B cell (primary cell): ENCODE measurements at regions not wholly inside any gene's neighbourhood (a gene's known extent, or its start where the extent isn't known, plus 50 kb on each side); places are given as distances from the start of the nearest gene placed in this dataset.
A peak's percentile ranks its signal among the peaks of the same experiment; 100 is the strongest.

ENCODE experiments used
- ATAC-seq: fragments of 200-7000 bp; cut with Tn5 transposase; one replicate; pipeline ENCODE4 v1.10.0; 2021; ENCODE audit warnings: low read depth, mild to moderate bottlenecking, moderate number of reproducible peaks, moderate library complexity
- CTCF ChIA-PET: fragments of 350-600 bp; sonication (Branson Sonifier 250); formaldehyde crosslinking; loops from one replicate; lab custom pipeline; 2021; ENCODE audit warnings: antibody characterized with exemption, inconsistent platforms; lab: Charles Lee
- POLR2A ChIA-PET: fragments of 350-600 bp; sonication (Branson Sonifier 250); formaldehyde crosslinking; loops from one replicate; lab custom pipeline; 2021; ENCODE audit warnings: antibody characterized with exemption; lab: Charles Lee
- DNase-seq: peaks from one replicate; pipeline ENCODE4 v3.0.0; 2013
- H2AFZ ChIP-seq: 2 replicates; pipeline ENCODE4 v1.6.1; 2012; ENCODE audit warnings: mild to moderate bottlenecking, low read depth, low read length; ENCODE audit not compliant: insufficient read depth, poor library complexity, severe bottlenecking
- H3K27ac ChIP-seq, 2 donors: 1 replicate in 1 of 2; 2 replicates in 1 of 2; pipeline ENCODE4 v1.5.1; 2012 to 2013; ENCODE audit warnings: low read length in 2 of 2, mild to moderate bottlenecking in 2 of 2, moderate library complexity in 1 of 2
- H3K27me3 ChIP-seq, 4 experiments: fragments of 200-600 bp in 1 of 4; sonication (generic) in 1 of 4; replicated peaks in 1 of 4; 1 replicate in 2 of 4; 2 replicates in 2 of 4; pipeline versions ENCODE4 v1.6.1 to v1.7.0; 2013 to 2016; ENCODE audit warnings: low read length in 3 of 4, mild to moderate bottlenecking in 2 of 4, mixed read lengths in 1 of 4, moderate library complexity in 1 of 4; ENCODE audit not compliant: insufficient read depth in 4 of 4, control insufficient read depth in 3 of 4; ENCODE audit errors: control extremely low read depth in 1 of 4
- H3K36me3 ChIP-seq, 2 experiments: replicated peaks in 1 of 2; 1 replicate in 1 of 2; 2 replicates in 1 of 2; pipeline versions ENCODE4 v1.6.1 to v1.7.1; 2013; ENCODE audit warnings: low read length in 1 of 2; ENCODE audit not compliant: insufficient read depth in 2 of 2, control insufficient read depth in 1 of 2; ENCODE audit errors: control extremely low read depth in 1 of 2, extremely low read depth in 1 of 2
- H3K4me1 ChIP-seq, 2 donors: fragments of 200-600 bp in 1 of 2; sonication (generic) in 1 of 2; 1 replicate in 1 of 2; 2 replicates in 1 of 2; pipeline versions ENCODE4 v1.5.1 to v1.6.1; 2013 to 2017; ENCODE audit warnings: low read length in 2 of 2; ENCODE audit not compliant: control insufficient read depth in 2 of 2, insufficient read depth in 2 of 2
- H3K4me2 ChIP-seq: replicated peaks from 2 replicates; pipeline ENCODE3; 2012; ENCODE audit warnings: mild to moderate bottlenecking, low read depth, low read length; ENCODE audit not compliant: poor library complexity, severe bottlenecking
- H3K4me3 ChIP-seq, 5 experiments: fragments of 200-600 bp in 1 of 5; sonication (generic) in 1 of 5; 1 replicate in 3 of 5; 2 replicates in 2 of 5; pipeline versions ENCODE4 v1.5.1 to v1.7.0; 2011 to 2016; ENCODE audit warnings: low read length in 4 of 5, mild to moderate bottlenecking in 4 of 5, low read depth in 2 of 5, control low read depth in 1 of 5, moderate library complexity in 1 of 5; ENCODE audit not compliant: insufficient read depth in 1 of 5; ENCODE audit errors: control extremely low read depth in 1 of 5, extremely low read depth in 1 of 5
- H3K79me2 ChIP-seq: fragments of 200-600 bp; sonication (generic); one replicate; pipeline ENCODE4 v1.6.0; 2016; ENCODE audit warnings: low read length; ENCODE audit not compliant: control insufficient read depth, insufficient read depth
- H3K9ac ChIP-seq: fragments of 200-600 bp; sonication (generic); 2 replicates; pipeline ENCODE4 v1.6.1; 2017; ENCODE audit warnings: mild to moderate bottlenecking, low read length, moderate library complexity
- H3K9me3 ChIP-seq, 3 donors: one replicate each; pipeline versions ENCODE4 v1.6.1 to v1.7.1; 2013; ENCODE audit warnings: low read length in 2 of 3; ENCODE audit not compliant: control insufficient read depth in 2 of 3, insufficient read depth in 1 of 3; ENCODE audit errors: control extremely low read depth in 1 of 3
- H4K20me1 ChIP-seq: 2 replicates; pipeline ENCODE4 v1.6.0; 2012; ENCODE audit warnings: mild to moderate bottlenecking, low read length; ENCODE audit not compliant: insufficient read depth, control insufficient read depth, poor library complexity, severe bottlenecking
- H3K27ac Mint-ChIP-seq: one replicate; pipeline ENCODE4 v1.8.0; 2021; ENCODE audit warnings: mixed read lengths
- H3K27me3 Mint-ChIP-seq: one replicate; pipeline ENCODE4 v1.8.0; 2021; ENCODE audit warnings: mixed read lengths
- H3K4me1 Mint-ChIP-seq: one replicate; pipeline ENCODE4 v1.8.0; 2021; ENCODE audit warnings: mixed read lengths
- H3K4me3 Mint-ChIP-seq: one replicate; pipeline ENCODE4 v1.8.0; 2021; ENCODE audit warnings: mixed read lengths
- H3K9me3 Mint-ChIP-seq: one replicate; pipeline ENCODE4 v1.8.0; 2022; ENCODE audit warnings: mixed read lengths; ENCODE audit not compliant: insufficient read depth
- EZH2 ChIP-seq: IDR thresholded peaks from 2 replicates; pipeline ENCODE4 v1.6.1; 2012; ENCODE audit warnings: borderline replicate concordance, low read depth, mild to moderate bottlenecking, moderate library complexity, low read length; ENCODE audit not compliant: insufficient read depth, poor library complexity, severe bottlenecking
- WGBS: methylation state at CpG from one replicate; pipeline ENCODE4 v1.1.5; 2013; ENCODE audit warnings: missing lambda C conversion rate; ENCODE audit not compliant: insufficient coverage; 5-methylcytosine and 5-hydroxymethylcytosine counted together
- intact Hi-C: fragments of 100-400 bp; cut with micrococcal nuclease; formaldehyde crosslinking; loops from one replicate; pipeline ENCODE4 v1.10.0; 2022
- TF ChIP-seq, protein P1 (sequence below): fragments of 200-600 bp; IDR thresholded peaks from one replicate; pipeline ENCODE4 v1.8.0; 2022; ENCODE audit warnings: antibody characterized with exemption, mild to moderate bottlenecking

DNA sequence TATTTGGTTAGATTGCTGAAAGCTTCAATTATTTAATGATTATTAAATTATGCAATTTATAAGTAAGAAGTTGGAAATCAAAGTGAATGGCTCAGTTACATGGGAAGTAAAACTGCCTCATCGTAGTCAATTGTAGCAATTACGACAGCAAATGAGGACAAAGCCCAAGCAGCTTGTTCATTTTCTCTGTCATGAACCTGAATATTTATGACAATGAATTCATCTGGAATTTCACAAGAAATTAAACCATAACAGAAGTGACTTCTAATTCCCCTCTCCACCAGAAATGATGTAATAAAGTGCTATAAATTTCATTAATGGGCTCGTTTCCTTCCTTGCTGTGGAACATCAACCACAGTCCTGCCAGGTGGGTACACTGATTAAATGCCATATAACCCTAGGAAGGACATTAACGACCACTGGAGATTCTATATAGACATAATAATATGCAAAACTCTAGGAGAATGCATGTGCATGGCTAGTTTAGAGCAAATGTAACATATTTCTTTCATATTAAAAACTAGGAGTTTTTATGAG is 273.8 kb upstream of the DCBLD2 start:
- DNase-seq (no peak), ATAC-seq (no peak)
- no peaks in the 10 kb centered on the region for H3K79me2 ChIP-seq
- no peak overlapping the region for H3K4me3 ChIP-seq
- peaks cover 0 to 5% (median 0%) of the 10 kb centered on the region in 3 donors for H3K9me3 ChIP-seq
- Mint-ChIP-seq H3K27ac (no peak overlapping the region), H3K4me3 (no peak overlapping the region), H3K27me3 (peaks cover 3% of the 10 kb centered on the region), H3K4me1 (no peaks in the 10 kb centered on the region), H3K9me3 (peaks cover 2% of the 10 kb centered on the region)
- ChIA-PET POLR2A (no interaction called here), CTCF (no interaction called here)
- no peak overlapping the region for H2AFZ ChIP-seq
- no peak overlapping the region for H3K4me2 ChIP-seq
- no peaks in the 10 kb centered on the region for H3K27me3 ChIP-seq
- no CpG with 5 or more reads among the region's 4 CpGs for WGBS
- no peak overlapping the region for H3K27ac ChIP-seq
- intact Hi-C loops, result no loop called here
- H3K9ac ChIP-seq, result no peak overlapping the region
- no peaks in the 10 kb centered on the region for H4K20me1 ChIP-seq
- no peaks in the 10 kb centered on the region for H3K36me3 ChIP-seq
- H3K4me1 ChIP-seq, result no peaks in the 10 kb centered on the region
- no peak for TF ChIP-seq EZH2
- TF ChIP-seq, protein P1, sequence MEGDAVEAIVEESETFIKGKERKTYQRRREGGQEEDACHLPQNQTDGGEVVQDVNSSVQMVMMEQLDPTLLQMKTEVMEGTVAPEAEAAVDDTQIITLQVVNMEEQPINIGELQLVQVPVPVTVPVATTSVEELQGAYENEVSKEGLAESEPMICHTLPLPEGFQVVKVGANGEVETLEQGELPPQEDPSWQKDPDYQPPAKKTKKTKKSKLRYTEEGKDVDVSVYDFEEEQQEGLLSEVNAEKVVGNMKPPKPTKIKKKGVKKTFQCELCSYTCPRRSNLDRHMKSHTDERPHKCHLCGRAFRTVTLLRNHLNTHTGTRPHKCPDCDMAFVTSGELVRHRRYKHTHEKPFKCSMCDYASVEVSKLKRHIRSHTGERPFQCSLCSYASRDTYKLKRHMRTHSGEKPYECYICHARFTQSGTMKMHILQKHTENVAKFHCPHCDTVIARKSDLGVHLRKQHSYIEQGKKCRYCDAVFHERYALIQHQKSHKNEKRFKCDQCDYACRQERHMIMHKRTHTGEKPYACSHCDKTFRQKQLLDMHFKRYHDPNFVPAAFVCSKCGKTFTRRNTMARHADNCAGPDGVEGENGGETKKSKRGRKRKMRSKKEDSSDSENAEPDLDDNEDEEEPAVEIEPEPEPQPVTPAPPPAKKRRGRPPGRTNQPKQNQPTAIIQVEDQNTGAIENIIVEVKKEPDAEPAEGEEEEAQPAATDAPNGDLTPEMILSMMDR, result no peak

DNA sequence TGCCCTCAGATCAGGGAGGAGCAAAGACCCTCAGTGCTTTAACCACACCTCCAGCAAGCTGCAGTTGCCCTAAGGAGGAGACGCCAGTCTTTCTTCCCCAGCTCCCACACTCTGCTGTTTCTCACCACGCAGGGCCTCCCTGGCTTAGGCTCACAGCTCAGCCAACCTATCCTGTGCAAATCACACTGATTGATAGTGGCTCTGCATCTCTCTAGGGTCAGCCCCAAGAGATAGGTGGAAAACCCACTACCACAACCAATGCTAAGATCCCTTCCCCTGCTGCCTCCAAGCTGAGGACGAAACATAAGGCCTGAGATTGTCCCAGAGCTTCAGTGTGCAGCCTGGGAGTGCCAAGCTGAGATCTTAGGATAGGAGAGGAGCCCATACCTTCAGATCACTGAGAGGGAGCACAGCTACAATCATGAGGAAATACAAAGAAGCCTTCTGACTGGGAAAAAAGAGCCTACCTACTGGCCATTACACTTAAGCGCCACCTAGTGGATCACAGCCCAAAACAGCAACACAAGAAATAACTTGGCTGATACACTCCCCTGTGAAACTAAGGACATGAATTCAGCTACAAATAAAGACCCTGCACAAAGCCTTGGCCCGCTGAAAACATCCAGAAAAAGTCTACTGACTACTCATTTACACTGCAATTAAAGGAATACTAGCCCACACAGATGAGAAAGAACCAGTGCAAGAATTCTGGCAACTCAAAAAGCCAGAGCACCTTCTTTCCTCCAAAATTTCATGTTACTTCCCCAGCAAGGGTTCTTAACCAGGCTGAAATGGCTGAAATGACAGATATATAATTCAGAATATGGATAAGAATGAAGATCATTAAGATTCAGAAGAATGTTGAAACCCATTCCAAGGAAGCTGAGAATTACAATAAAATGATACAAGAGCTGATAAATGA is 271.5 kb upstream of the DCBLD2 start:
- TF ChIP-seq, protein P1, result peak; percentile 41
- no peak for TF ChIP-seq EZH2
- Histone ChIP-seq H4K20me1 (no peaks in the 10 kb centered on the region), H3K79me2 (no peaks in the 10 kb centered on the region), H3K4me3 (no peak overlapping the region), H3K27me3 (no peaks in the 10 kb centered on the region), H3K9ac (no peak overlapping the region), H3K27ac (no peak overlapping the region), H3K4me1 (no peaks in the 10 kb centered on the region), H3K9me3 (peaks cover 0 to 5% (median 0%) of the 10 kb centered on the region in 3 donors), H3K4me2 (no peak overlapping the region), H3K36me3 (no peaks in the 10 kb centered on the region), H2AFZ (no peak overlapping the region)
- CTCF ChIA-PET, result interaction anchor here (2.0 kb wide), 1 partner anchor 355 kb away, joined by 12 read pairs; no protein-coding TSS in a partner anchor
- peaks cover under 1% of the 10 kb centered on the region for H3K9me3 Mint-ChIP-seq
- no peak overlapping the region for H3K27ac Mint-ChIP-seq
- H3K4me3 Mint-ChIP-seq, result no peak overlapping the region
- DNase-seq (peak; percentile 11), ATAC-seq (no peak)
- H3K4me1 Mint-ChIP-seq, result no peaks in the 10 kb centered on the region
- 52% methylated on average over 4 of the region's 5 CpGs for WGBS
- peaks cover 3% of the 10 kb centered on the region for H3K27me3 Mint-ChIP-seq
- intact Hi-C loops, result no loop called here
- POLR2A ChIA-PET, result no interaction called here
